ENCODE measurements at regions not wholly inside any gene's neighbourhood (a gene's known extent, or its start where the extent isn't known, plus 50 kb on each side); places are given as distances from the start of the nearest gene placed in this dataset.

DNA sequence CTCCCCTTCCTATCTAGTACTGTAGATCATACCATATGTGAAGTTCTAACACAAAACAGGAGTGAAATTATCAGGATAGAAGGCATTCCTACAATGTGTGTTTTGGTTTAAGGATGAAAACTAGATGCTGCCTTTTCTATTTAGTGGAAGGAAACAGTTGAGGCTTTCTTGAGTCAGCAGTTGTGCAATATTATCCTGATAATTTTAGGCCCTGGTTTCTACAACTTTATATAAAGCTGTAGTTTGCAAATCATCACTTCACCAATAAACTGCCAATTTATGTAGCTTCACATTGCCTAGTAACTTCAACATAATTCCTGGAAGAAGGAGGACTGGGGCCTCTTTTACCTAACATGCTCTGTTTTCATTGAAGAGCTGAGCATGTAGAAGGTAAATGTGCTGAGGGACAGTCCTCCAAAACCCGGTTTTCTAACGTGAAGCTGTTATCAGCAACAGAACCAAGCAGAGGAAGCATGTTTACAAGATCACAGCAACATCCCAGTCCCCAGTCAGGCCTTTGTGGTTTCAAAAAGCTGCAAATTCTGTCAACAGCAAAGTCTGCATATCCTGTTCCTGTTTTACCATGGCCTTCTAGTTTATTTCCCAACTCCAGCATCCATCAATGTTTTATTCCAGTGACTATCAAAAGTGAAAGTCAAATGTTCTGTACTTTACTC is 513.4 kb upstream of the MEF2C start:
- TF ChIP-seq CTCF (IDR thresholded peaks at IDR 0.05; ENCODE audit: partially characterized antibody, unreplicated experiment) = no peak
- Mint-ChIP-seq H3K27ac (ENCODE audit: unreplicated experiment) (no peak overlapping the region), H3K4me3 (ENCODE audit: unreplicated experiment) (no peak overlapping the region), H3K27me3 (ENCODE audit: unreplicated experiment) (no peaks in the 10 kb centered on the region), H3K4me1 (ENCODE audit: low read depth, unreplicated experiment) (no peaks in the 10 kb centered on the region), H3K9me3 (ENCODE audit: unreplicated experiment) (no peaks in the 10 kb centered on the region), H3K36me3 (ENCODE audit: unreplicated experiment) (no peaks in the 10 kb centered on the region)
- no peak for DNase-seq

GRCh38 chr5:89395111-89395510 is 512.1 kb upstream of the MEF2C start:
- no peak overlapping the region for H3K4me3 Mint-ChIP-seq (ENCODE audit: unreplicated experiment)
- no peak overlapping the region for H3K27ac Mint-ChIP-seq (ENCODE audit: unreplicated experiment)
- no peaks in the 10 kb centered on the region for H3K4me1 Mint-ChIP-seq (ENCODE audit: low read depth, unreplicated experiment)
- no peaks in the 10 kb centered on the region for H3K27me3 Mint-ChIP-seq (ENCODE audit: unreplicated experiment)
- TF ChIP-seq CTCF (IDR thresholded peaks at IDR 0.05; ENCODE audit: partially characterized antibody, unreplicated experiment) = no peak
- H3K36me3 Mint-ChIP-seq (ENCODE audit: unreplicated experiment) = no peaks in the 10 kb centered on the region
- DNase-seq = no peak
- H3K9me3 Mint-ChIP-seq (ENCODE audit: unreplicated experiment) = no peaks in the 10 kb centered on the region

DNA sequence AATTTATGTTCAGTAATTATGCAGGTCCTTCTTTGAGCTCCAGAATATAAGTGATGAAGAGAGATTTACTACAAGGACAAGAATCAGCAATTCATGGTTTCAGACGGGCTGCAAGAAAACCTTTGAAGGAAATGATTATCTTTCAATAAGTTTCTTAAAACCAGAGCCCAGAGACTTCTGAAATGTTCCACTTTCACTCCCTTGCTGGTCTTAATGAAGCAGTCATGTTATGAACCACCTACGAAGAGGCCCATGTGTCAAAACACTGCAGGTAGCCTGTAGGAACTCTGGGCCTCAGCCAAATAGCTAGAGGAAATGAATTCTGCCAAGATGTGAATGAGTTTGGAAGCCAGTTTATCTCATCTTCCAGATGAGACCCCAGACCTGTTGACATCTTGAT is 505.9 kb upstream of the MEF2C start:
- TF ChIP-seq CTCF (IDR thresholded peaks at IDR 0.05; ENCODE audit: partially characterized antibody, unreplicated experiment) = no peak
- Mint-ChIP-seq H3K27ac (ENCODE audit: unreplicated experiment) (no peak overlapping the region), H3K4me1 (ENCODE audit: low read depth, unreplicated experiment) (no peaks in the 10 kb centered on the region), H3K27me3 (ENCODE audit: unreplicated experiment) (no peaks in the 10 kb centered on the region), H3K36me3 (ENCODE audit: unreplicated experiment) (no peaks in the 10 kb centered on the region), H3K9me3 (ENCODE audit: unreplicated experiment) (no peaks in the 10 kb centered on the region), H3K4me3 (ENCODE audit: unreplicated experiment) (no peak overlapping the region)
- DNase-seq = no peak

DNA sequence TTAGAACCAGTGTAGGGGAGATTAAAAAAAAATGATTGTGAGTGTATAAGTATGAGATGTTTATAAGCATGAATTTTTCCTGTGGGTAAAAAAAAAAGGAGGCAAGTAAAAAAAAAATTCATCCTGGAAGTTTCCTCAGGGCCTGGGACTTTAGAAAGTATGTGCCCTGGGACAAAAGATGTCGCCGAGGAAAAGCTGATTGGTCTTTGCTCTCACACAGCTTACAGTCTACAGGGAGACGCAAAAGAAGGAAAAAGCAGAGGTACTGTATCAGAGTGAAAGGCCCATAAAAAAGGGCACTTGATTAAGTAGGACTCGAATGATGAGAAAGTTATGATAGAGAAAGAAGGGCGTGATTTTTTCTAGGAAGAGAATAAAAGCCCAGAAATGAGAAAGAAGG is 501.4 kb upstream of the MEF2C start:
- H3K27ac Mint-ChIP-seq (ENCODE audit: unreplicated experiment) = no peak overlapping the region

More for the DNA sequence above, 501.4 kb upstream of the MEF2C start:
- H3K4me3 Mint-ChIP-seq (ENCODE audit: unreplicated experiment) = no peak overlapping the region
- no peak for TF ChIP-seq CTCF (IDR thresholded peaks at IDR 0.05; ENCODE audit: partially characterized antibody, unreplicated experiment)
- no peak for DNase-seq
- H3K36me3 Mint-ChIP-seq (ENCODE audit: unreplicated experiment) = no peaks in the 10 kb centered on the region
- no peaks in the 10 kb centered on the region for H3K4me1 Mint-ChIP-seq (ENCODE audit: low read depth, unreplicated experiment)
- peaks cover 2% of the 10 kb centered on the region for H3K27me3 Mint-ChIP-seq (ENCODE audit: unreplicated experiment)
- no peaks in the 10 kb centered on the region for H3K9me3 Mint-ChIP-seq (ENCODE audit: unreplicated experiment)
